NCI-H1417 (cell line): ENCODE measurements at regions not wholly inside any gene's neighbourhood (a gene's known extent, or its start where the extent isn't known, plus 50 kb on each side); places are given as distances from the start of the nearest gene placed in this dataset.

ENCODE experiments used
- DNase-seq, 3 experiments: peaks; one replicate each; lab custom pipeline; 2025; lab: John Stamatoyannopoulos, UW

DNA sequence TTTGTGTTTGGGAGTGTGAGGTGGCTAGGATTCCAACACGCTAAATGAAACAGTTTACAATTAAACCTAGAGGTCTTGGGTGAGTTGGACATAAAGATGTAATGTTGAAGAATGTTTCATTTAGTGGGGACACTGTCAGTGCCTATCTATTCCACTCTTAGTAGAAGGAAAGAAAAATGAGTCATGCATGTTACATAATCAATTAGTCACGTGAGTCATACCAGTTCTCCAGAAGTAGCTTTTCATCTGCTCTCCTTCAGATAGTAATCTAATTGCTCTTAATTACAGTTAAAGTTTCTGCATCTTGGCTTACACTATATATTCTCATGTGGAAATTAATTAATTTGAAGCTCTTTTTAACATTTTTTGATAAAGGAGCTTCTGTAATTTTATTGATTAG lies 115.7 kb upstream of the P2RY1 start:
- no peak for DNase-seq

DNA sequence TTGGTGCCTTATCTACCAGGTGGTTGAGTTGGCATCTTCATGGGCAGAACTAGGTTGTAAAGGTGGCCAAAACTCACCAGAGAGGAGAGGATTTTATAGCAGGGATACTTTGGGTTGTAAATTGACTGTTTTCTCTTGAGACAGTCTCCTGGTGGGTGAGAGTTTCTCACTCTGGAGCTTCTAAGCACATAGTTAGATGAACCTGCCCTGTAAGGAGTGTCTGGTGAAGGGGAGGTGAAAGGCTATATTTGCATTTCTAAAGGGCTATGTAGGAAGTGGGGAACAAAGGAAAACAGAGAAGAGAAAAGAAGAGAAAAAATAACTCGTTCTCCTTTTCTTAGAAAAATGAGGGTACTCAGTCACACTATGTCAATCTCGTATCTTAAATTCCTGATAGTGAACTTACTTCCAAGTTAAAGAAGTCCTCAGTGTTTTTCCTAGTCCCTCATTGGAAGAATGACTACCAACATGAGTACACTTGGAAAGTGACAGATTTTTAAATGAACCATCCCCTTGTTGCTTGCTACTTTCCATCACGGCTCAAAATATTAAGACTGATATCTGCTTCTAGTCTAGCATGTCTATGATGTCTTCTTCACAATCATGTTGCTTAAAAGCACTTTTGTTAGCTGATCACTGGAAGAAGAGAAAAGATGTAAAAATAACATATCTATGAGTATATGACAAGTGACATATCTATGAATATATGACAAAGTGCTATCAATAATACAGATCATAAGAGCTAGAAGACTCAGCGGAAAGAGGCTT lies 113.8 kb upstream of the P2RY1 start:
- DNase-seq = no peak

DNA sequence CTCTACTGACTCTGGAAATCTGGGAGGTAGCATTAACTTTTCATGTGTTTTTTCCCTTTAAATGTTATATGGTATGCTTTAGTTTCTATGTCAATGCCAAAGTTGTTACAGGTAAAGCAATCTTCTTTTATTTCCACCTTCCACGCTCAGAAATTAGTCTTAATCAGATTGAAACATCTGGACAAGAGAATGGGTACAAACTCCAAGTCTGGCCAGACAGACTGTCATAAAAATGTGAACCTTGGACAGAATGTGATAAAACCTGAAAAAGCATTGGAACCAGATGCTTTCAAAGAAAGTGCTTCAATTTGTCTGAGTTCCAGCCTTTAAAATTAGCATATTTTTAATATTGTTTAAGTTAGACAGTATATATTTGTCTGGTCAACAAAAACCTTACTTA lies 110.7 kb upstream of the P2RY1 start:
- DNase-seq = no peak

DNA sequence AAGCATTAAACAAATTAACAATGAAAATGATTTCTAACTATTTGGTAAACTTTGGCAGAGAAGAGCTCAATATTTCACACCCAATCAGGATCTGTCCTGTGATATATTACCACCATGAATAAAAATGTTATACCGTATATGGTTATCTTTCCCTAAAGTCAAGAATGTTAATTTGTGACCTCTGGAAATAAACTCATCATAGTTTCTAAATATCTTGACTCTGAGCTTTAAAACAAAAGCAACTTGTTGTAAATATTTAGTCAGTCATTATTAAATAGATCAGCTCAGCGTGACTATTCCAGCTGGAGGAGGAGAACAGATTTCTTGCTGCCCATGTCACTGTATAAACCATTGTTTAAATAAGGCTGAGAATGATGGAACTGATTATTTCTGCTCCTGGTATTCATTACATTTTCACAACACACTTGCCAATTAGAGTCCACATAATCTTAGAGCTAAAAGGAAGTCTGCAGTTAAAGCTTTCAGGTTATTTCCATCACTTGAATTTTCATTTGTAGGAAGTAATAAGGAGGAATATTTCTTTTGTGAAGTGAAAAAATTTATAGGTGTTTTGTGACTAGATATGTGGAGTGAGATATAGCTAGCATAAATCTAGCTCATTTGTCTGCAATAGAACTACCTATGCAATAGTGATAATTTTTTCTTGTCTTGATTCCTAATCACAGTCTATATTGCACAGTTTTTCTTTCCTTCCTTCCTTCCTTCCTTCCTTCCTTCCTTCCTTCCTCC lies 106.5 kb upstream of the P2RY1 start:
- DNase-seq = peak in 1 of 3 experiments; percentile 45

DNA sequence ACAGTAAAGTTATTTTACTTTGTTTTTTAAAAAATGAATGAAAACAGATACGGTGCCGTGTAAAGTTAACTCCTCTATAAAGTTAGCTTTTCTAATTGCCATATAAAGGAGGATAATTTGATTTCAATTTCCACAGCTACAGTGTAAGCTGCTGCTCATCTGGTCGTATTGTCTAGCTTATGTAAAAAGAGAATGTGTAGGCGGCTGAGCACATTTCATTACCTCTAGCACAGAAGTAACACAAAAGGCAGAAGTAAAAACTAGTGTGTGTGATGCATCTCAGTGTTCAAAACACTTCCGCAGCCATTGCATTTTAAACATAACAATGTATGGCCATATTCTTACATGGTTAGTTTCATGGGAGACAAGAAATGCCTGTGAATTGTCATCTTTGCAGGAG lies 105.0 kb upstream of the P2RY1 start:
- DNase-seq = no peak

DNA sequence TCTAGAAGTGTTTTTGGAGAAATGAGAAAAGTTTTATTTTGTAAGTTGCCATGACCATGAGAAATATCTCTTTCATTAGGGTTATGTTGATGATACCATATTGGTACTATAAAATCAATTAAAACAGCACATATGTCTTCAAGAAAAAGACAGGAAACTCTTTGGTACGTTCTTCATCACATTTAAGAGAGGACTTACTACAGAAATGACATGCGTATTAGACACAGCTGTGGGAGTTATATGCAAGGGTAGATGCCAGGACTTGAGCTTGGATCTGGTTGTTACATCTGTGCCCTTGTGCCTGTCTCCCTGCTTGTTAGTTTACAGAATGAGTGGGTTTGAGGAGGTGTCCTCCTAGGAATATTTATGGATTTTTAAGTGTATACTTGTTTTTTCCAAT lies 103.4 kb upstream of the P2RY1 start:
- DNase-seq = no peak

DNA sequence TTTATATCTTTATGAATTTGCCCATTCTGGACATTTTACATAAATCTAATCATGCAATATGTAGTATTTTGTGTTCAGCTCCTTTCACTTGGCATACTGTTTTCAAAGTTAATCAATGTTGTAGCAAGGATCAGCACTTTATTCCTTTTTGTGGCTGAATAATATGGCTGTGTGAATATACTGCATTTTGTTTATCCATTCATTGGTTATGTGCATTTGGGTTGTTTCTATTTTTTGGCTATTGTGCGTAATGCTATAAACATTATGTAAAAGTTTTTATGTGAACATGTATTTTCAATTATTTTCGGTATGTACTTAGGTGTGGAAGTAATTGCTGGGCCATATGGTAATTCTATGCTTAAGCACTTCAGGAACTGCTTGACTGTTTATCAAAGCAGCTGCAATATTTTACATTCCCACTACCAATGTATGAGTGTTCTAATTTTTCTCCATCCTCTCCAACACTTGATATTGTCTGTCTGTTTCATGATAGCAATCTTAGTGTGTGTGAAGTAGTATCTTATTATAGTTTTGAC lies 101.3 kb upstream of the P2RY1 start:
- no peak for DNase-seq

DNA sequence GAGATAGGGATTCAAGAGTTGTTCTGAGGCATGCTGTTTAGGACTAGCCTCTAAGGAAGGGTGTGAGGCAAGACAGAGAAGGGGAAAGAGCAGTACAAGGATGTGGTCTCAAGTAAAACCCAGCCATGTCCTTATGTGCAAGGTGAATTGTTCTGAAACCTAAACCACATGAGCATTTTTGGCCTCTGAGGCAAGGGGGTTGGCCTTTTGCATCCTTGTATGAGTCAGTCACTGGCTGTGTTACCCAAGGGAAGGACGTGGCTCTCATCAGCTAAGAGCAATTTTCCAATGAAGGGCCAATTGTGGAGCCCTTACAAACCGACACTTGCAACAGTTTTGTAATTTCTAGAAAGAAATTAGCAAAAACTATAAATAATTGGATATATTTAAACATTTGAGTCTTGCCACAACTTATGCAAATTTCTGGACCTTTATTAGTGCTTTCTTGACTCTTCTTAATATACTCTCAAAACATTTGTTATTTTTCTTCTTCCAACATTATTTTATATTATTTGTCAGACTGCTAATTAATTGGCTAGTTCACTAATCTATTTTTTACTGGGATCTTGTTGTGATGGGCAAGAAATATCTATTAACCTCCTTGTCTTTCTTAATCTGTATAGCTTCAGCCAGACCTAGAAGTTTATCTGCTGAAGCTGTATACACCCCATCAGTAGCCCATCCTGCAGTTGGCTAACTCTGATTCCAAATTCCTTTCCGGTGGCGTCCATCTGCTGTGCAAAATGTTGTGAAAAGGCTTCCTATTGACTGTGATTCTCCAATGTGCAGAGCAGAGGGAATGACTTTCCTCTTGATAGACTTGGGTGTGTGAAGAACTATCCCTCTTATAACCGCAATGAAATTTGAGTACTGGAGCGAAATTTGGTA lies 97.7 kb upstream of the P2RY1 start:
- no peak for DNase-seq

DNA sequence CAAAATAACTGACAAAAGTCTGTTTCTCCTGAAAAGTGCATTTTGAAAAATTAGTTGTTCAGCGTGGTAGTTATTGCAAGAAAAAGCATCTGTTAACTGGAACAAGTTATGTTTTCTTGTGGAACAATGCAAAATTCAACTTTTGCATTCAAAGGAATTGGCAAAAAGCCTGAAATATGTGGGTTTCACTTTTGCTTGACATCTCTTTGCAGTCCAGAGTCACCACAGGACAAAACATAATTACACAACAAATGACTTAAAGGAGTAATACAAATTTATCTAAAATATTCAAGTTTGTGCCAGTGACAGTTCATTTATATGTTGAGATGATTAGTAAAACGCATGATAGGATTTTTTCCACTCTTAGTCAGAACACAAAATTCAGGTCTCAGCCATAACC lies 96.3 kb upstream of the P2RY1 start:
- DNase-seq = no peak

DNA sequence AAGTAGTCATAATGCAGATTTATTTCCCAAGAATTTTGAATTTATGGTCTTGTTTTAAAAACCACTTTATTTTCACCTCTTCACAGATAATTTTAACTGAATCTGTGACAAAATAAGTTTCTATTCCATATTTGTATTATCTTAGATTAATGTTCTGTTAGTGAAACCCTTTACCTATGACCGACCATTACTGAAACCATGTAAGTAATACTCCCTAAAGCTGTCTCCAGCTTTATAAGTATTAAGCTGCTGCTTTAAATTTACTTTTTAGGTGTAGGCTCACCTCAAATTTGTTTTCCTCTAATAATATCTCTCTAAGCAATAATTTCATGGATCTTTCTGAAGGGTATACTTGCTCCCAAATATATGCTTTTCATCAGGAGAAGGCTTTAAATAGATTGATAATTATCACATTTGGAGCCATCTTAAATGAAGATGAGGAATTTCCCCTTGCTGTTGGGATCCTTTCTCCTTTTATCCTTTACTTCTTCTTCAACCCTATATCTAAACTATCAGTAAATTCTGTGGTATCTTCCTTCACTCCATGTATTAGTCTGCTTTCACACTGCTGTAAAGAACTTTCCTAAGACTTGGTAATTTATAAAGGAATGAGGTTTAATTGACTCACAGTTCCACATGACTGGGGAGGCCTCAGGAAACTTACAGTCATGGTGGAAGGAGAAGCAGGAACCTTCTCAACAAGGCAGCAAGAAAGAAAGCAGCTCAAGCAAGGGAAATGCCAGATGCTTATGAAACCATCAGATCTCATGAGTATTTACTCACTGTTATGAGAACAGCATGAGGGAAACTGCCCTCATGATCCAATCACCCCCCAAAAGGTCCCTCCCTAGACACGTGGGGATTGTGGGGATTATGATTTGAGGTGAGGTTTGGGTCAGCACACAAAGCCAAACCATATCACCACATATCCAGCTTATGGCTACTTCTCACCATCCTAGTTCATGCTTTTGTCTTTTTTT lies 92.3 kb upstream of the P2RY1 start:
- no peak for DNase-seq

DNA sequence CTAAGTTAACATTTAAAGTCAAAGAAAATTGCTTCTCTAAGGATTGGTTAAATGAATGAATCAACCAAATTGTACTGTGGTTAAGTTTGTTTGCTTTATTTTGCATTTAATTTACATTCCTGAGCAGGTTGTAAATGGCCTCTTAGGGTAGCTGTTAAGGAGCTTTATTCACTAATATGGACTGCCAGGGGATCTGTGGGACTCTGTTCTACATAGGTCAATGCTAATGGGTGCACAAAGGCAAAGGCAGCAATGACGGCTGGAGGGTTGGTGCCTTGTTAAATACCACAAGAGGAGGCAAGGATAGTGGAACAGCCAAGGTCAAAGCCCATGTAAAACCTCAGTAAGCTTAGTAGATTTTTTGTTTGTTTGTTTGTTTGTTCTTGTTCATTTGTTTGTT lies 89.3 kb upstream of the P2RY1 start:
- no peak for DNase-seq

DNA sequence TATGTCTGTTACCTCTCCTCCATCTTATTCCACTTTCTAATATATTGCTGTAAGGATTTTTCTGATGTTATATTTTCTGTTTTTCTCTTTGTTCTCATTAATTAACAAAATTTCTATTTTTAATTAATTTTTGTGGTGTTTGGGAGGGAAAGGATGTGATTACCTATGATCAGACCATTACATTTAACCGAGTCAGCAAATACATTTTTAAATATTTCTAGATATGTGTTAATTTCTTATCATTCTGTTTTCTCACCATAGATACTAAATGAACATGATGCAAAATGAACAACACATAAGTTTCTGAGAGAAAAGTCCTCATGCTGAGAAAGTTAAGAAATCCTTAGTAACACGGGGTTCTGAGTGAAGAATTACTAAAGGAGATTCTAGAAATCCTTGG lies 80.6 kb upstream of the P2RY1 start:
- no peak for DNase-seq

DNA sequence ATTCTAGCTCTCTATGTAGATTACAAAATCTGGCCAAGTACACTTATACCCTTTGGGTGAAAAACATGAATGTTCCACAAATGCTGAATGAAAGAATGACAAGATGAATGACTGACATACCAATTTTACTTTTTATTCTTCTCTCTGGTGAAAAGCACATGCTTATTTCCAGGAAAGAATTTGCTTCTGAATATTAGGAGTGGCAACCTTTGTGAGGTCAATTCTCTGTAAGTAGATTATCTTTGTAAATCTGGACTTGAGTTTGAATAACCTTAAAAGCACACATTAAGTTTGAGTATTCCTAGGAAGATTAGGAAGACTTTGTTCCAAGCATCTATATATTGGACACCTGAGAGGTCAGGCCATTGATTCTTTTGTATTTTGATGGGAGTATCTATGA lies 78.1 kb upstream of the P2RY1 start:
- DNase-seq = no peak

DNA sequence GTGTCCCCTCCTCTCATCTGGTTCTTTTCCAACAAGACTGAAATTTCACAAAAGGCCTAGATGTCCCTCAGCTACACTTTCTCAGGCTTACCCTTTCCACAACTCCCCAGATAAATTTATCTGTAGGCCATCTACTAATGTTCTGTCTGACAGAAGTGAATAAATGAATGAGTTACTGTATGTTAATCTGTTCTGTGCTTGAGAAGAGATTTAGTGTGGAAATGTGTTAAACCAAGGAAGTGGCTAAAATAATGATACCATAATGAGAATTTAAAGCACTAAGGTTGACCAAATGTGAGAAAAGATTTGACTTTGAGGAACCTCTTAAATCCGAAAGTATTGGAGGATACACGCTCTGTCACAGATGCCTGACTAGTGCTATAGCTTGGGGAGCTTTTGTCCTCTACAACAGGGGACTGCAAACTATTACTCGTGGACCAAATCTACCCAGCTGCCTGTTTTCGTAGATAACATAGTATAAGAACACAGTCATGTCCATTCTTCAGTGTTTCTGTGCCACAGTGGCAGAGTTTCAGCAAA lies 74.8 kb upstream of the P2RY1 start:
- no peak for DNase-seq

DNA sequence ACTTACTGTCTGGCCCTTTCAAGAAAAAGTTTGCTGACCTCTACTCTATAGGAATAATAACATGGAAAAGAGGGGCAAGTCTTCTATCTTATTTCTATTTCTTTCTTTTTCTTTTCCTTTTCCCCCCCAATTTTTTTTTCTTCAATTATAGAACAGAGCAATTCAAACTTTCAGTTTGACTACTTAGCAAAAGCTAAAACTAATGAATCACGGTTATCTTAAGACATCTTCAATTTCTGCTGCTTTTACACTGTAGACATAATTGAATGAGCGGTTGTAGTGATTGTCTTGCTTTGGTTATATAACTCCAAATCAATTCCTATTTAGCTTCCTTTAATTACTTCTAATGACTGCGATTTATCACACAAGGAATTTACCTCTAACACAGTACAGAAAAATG lies 74.3 kb upstream of the P2RY1 start:
- DNase-seq = no peak

DNA sequence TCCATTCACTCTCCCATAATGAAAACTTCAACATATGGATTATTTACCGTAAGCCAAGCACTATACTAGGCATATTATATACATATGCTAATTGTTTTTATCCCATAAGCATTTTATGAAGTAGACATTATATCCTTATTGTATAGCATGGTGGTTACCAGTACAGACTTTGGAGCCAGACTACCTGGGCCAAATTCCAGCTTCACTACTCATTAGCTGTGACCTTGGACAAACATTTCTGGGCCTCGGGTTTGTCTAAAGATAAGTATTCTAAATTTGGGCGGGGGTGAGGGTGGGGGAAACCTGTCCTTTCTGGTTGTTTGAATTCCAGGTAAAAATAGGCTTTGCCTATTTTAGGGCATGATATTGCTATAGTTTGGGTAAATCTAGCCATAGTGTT lies 66.5 kb upstream of the P2RY1 start:
- no peak for DNase-seq

DNA sequence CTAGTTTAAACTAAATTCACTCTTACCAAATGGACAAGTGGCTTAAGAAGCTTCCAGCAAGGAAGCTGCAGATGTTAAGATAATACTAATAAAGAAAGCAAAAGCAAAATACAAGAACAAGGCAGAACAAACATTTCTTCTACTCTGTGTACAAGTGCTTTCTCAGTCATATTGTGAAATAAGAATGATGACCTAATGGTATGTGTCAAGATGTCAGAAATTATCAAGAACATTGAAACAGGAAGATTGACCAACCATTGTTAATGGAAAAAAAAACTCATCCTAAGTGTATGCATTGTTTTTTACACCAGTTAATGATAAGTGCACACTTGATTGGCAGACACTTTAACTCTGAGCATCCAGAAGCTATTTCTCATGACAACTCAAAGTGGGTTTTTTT lies 65.4 kb upstream of the P2RY1 start:
- DNase-seq = no peak

DNA sequence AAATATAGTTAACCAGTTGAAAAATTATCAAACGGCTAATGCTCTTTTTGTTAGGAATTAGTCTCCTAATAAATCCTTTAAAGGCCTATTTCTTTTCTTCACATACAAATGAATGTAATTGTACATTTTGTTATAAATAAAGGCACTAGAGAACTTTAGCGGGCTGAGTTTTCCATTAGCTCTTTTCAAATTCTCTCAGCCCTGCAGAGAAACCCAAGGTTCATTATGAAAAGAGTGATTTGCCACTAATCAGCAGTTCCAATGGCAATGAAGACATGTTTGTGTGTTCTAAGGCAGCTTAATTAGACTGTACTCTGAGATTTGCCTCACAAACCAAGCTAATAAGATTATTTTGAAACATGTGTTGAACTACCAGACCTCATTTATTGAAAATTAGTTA lies 64.6 kb upstream of the P2RY1 start:
- no peak for DNase-seq

DNA sequence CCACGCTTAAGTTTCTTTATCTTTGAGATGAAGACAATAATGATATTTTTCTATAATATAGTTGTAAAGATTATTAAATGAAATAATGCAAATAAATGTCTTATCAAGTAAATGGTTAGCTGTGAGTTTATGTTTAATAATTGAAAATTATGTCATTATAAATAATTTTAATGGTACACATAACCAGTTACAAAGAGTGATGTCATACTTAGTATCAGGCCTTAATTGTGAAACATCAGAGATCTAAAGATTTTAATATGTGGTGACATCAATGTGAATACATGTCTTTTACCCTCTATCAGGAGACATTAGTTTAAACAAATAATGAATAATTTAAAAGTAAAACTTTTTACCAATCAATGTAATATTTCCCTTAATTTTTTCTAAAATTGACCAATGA lies 63.8 kb upstream of the P2RY1 start:
- no peak for DNase-seq

DNA sequence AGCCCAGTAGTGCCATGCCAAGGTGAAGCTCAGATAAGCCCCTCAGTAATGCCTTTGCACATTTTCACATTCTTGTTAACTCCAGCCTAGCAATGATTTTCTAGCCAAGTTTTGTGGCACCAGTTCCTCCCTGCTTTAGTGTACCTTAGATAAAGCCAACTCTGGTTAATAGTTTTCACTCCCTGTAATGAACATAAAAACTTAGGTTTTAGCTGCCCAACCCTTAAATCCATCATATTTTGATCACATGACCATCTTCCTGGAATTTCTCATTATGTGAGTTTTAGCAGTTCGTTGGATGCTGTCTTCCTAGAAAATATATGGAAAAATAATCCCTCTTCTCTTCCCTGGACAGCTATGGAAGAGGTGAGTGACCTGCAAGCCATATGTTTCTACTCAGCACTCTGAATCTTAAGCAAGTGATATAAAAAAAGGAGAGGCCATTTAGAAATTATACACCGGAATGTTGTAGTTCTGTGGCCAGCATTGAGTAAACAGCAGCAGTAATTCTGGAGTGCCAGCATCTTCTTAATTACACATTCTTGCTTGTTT lies 62.2 kb upstream of the P2RY1 start:
- DNase-seq = no peak

DNA sequence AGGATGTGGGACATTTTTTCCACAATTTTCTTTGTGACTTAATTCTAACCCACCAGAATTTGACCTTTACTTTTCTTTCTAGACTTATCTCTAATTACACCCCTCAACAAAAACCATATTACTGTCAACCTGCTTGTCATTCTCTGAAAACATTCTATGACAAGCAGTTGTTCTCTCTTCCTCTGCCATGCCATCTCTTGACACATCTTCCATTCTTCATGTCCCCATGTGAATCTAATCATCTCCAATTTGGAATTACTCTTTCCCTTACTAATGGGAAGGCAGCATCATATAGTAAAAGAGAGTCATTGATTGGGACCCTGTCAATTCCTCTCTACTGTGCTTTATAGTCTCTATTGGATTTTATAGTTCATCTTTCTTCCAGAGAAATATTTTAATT lies 61.3 kb upstream of the P2RY1 start:
- no peak for DNase-seq
